SH-SY5Y (cell line): ENCODE measurements at regions not wholly inside any gene's neighbourhood (a gene's known extent, or its start where the extent isn't known, plus 50 kb on each side); places are given as distances from the start of the nearest gene placed in this dataset.

Experiments used
- GATA2 ChIP-seq: IDR thresholded peaks from 2 replicates; pipeline ENCODE4 v1.6.1; 2011; ENCODE audit warnings: mild to moderate bottlenecking, low read depth, low read length
- GATA3 ChIP-seq: IDR thresholded peaks from 2 replicates; pipeline ENCODE4 v1.6.1; 2011; ENCODE audit warnings: low read depth, mild to moderate bottlenecking, low read length, moderate library complexity

- TF ChIP-seq GATA3 (no peak), GATA2 (no peak)
Measured at GRCh38 chr6:126280287-126280686, 59.6 kb upstream of the CENPW start.

GRCh38 chr6:126285871-126286365 is 54.0 kb upstream of the CENPW start:
- TF ChIP-seq GATA3 (no peak), GATA2 (no peak)
